ENCODE measurements at regions not wholly inside any gene's neighbourhood (a gene's known extent, or its start where the extent isn't known, plus 50 kb on each side); places are given as distances from the start of the nearest gene placed in this dataset.
A peak's percentile ranks its signal among the peaks of the same experiment; 100 is the strongest.

DNA sequence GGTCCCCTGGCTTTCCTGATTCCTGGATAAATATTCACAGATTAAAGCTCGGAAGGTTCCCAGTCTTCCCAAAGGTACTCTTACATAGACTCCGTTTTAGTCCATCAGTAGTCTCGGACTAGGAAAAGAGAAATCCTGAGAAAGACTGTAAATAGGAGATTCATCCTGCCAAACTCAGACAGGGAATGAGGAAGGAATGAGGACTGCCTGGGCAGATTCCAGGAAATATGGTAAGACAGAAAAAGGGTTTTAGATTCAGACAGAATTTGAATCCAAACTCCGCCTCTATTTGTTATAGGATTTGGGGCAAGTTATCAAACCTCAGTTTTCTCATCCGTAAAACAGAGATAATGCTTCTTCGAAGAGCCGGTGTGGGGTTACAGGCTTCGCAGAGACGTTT is 77.8 kb upstream of the VGLL4 start:
- Histone ChIP-seq H4K20me1 (ENCODE audit: insufficient read depth, low read length) (no peaks in the 10 kb centered on the region), H3K9me2 (replicated peaks; ENCODE audit: insufficient read depth, low read length) (no peaks in the 10 kb centered on the region), H3K4me2 (ENCODE audit: low read depth, low read length) (peak overlapping the region; percentile 80), H3K4me3 (ENCODE audit: low read length) (peak overlapping the region; percentile 90; the same call in 1 of the 2 replicates), H3K9me3 (replicated peaks; ENCODE audit: insufficient read depth, low read length) (no peaks in the 10 kb centered on the region), H3K9ac (ENCODE audit: low read length) (no peak overlapping the region), H3K27me3 (replicated peaks; ENCODE audit: insufficient read depth, low read length) (no peaks in the 10 kb centered on the region), H3F3A (ENCODE audit: insufficient read depth, low read length) (peaks cover 24% of the 10 kb centered on the region), H3K27ac (ENCODE audit: low read length) (no peak overlapping the region), H2AFZ (ENCODE audit: low read length) (peak overlapping the region; percentile 88; the same call in 1 of the 2 replicates), H3K79me2 (ENCODE audit: low read length) (peaks cover 27% of the 10 kb centered on the region), H3K36me3 (replicated peaks; ENCODE audit: insufficient read depth, low read length) (no peaks in the 10 kb centered on the region), H3K4me1 (ENCODE audit: low read length) (peaks cover 19% of the 10 kb centered on the region; the same call in 1 of the 2 replicates)
- TF ChIP-seq EZH2 (optimal IDR thresholded peaks at IDR 0.05; ENCODE audit: low read depth, low read length) (no peak), EZH2phosphoT487 (IDR thresholded peaks at IDR 0.05; ENCODE audit: low read length) (no peak)
- TF ChIP-seq, protein P1, sequence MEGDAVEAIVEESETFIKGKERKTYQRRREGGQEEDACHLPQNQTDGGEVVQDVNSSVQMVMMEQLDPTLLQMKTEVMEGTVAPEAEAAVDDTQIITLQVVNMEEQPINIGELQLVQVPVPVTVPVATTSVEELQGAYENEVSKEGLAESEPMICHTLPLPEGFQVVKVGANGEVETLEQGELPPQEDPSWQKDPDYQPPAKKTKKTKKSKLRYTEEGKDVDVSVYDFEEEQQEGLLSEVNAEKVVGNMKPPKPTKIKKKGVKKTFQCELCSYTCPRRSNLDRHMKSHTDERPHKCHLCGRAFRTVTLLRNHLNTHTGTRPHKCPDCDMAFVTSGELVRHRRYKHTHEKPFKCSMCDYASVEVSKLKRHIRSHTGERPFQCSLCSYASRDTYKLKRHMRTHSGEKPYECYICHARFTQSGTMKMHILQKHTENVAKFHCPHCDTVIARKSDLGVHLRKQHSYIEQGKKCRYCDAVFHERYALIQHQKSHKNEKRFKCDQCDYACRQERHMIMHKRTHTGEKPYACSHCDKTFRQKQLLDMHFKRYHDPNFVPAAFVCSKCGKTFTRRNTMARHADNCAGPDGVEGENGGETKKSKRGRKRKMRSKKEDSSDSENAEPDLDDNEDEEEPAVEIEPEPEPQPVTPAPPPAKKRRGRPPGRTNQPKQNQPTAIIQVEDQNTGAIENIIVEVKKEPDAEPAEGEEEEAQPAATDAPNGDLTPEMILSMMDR (IDR thresholded peaks at IDR 0.05; ENCODE audit: low read length), result no peak
- no peak for DNase-seq

DNA sequence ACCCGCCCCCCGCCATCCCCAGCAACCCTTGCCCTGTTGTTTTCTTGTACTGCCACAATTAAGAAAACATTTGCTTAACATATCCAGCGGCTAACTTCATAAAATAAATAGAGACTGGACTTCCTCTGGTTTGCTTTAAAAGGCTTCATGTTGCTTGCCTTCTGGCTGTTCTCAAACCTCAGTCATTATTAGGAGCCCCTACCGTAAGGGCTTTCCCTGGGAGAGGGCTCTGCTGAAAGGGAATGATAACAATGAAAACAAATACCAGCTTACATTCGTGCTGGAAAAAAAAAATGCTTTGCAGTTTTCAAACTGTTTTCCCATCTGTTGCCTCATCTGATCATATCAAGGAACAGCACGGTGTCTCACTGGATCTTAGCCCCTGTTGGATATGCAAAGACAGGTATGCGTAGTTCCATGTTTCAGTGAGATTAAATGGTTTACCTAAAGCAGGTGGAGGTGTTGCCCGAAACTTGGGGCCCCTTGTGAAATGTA is 77.2 kb upstream of the VGLL4 start:
- Histone ChIP-seq H3K27me3 (replicated peaks; ENCODE audit: insufficient read depth, low read length) (no peaks in the 10 kb centered on the region), H3K4me2 (ENCODE audit: low read depth, low read length) (peak overlapping the region; percentile 80), H3K4me3 (ENCODE audit: low read length) (peak overlapping the region; percentile 90), H3K27ac (ENCODE audit: low read length) (peak overlapping the region; percentile 70; the same call in 1 of the 2 replicates), H3K4me1 (ENCODE audit: low read length) (peaks cover 19% of the 10 kb centered on the region; the same call in 1 of the 2 replicates), H3K79me2 (ENCODE audit: low read length) (peaks cover 31% of the 10 kb centered on the region), H3K9me2 (replicated peaks; ENCODE audit: insufficient read depth, low read length) (no peaks in the 10 kb centered on the region), H3K9ac (ENCODE audit: low read length) (peak overlapping the region; percentile 67; the same call in 1 of the 2 replicates), H3F3A (ENCODE audit: insufficient read depth, low read length) (peaks cover 24% of the 10 kb centered on the region), H3K36me3 (replicated peaks; ENCODE audit: insufficient read depth, low read length) (no peaks in the 10 kb centered on the region), H3K9me3 (replicated peaks; ENCODE audit: insufficient read depth, low read length) (no peaks in the 10 kb centered on the region), H4K20me1 (ENCODE audit: insufficient read depth, low read length) (no peaks in the 10 kb centered on the region), H2AFZ (ENCODE audit: low read length) (peak overlapping the region; percentile 88)
- TF ChIP-seq EZH2phosphoT487 (IDR thresholded peaks at IDR 0.05; ENCODE audit: low read length) (no peak), EZH2 (optimal IDR thresholded peaks at IDR 0.05; ENCODE audit: low read depth, low read length) (no peak)
- TF ChIP-seq, protein P1 (IDR thresholded peaks at IDR 0.05; ENCODE audit: low read length), result no peak
- DNase-seq, result no peak

DNA sequence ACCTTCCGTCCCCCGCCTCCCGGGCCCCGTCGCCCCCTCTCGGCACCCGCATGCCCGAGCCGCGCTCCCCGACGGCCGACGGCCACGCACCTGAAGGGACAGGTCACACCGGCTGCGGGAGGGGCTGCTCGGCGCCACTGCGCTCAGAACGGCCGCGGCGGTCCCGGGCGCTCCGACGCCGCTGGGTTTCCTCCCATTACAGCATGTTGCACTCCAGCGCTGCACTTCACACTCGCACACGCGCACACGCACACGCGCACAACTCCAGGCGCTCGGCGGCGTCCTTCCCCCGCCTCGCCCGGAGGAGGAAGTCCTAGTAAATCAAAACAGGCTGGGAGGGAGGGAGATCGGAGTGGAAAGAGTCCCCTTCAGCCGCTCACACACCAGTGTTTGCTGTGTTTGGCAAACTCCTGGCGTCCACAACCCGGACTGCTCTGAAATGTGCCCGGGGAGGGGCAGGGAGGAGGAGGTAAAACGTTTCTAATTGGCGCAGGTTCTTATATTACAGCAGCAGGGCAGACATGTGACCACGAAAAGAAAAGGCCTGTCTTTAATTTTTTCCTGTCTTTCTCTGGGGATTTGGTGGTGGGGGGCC is 76.7 kb upstream of the VGLL4 start:
- no peaks in the 10 kb centered on the region for H4K20me1 ChIP-seq (ENCODE audit: insufficient read depth, low read length)
- DNase-seq, result peak; percentile 76
- TF ChIP-seq EZH2 (optimal IDR thresholded peaks at IDR 0.05; ENCODE audit: low read depth, low read length) (no peak), EZH2phosphoT487 (IDR thresholded peaks at IDR 0.05; ENCODE audit: low read length) (no peak)
- TF ChIP-seq, protein P1 (IDR thresholded peaks at IDR 0.05; ENCODE audit: low read length), result no peak
- peak overlapping the region; percentile 90 for H3K4me3 ChIP-seq (ENCODE audit: low read length)
- H3K4me2 ChIP-seq (ENCODE audit: low read depth, low read length), result peak overlapping the region; percentile 80
- H3F3A ChIP-seq (ENCODE audit: insufficient read depth, low read length), result peaks cover 24% of the 10 kb centered on the region
- peaks cover 37% of the 10 kb centered on the region for H3K79me2 ChIP-seq (ENCODE audit: low read length)
- peak overlapping the region; percentile 70; the same call in 1 of the 2 replicates for H3K27ac ChIP-seq (ENCODE audit: low read length)
- H3K36me3 ChIP-seq (replicated peaks; ENCODE audit: insufficient read depth, low read length), result no peaks in the 10 kb centered on the region
- no peaks in the 10 kb centered on the region for H3K9me2 ChIP-seq (replicated peaks; ENCODE audit: insufficient read depth, low read length)
- H3K9ac ChIP-seq (ENCODE audit: low read length), result peak overlapping the region; percentile 67
- H2AFZ ChIP-seq (ENCODE audit: low read length), result peak overlapping the region; percentile 88
- H3K27me3 ChIP-seq (replicated peaks; ENCODE audit: insufficient read depth, low read length), result no peaks in the 10 kb centered on the region
- peaks cover 19% of the 10 kb centered on the region; the same call in 1 of the 2 replicates for H3K4me1 ChIP-seq (ENCODE audit: low read length)
- H3K9me3 ChIP-seq (replicated peaks; ENCODE audit: insufficient read depth, low read length), result no peaks in the 10 kb centered on the region
